Coronary artery (tissue), 2 donors: ENCODE measurements at regions not wholly inside any gene's neighbourhood (a gene's known extent, or its start where the extent isn't known, plus 50 kb on each side); places are given as distances from the start of the nearest gene placed in this dataset.
"Not testable (repeated sequence)": the region's sequence is repeated elsewhere in the genome, so short reads cannot be mapped to it uniquely, and the experiment has no call there.

ENCODE experiments used
- DNase-seq: peaks from one replicate; pipeline ENCODE4 v3.0.0-alpha.2; 2017; ENCODE audit warnings: low spot score
- H3K27ac ChIP-seq, 2 donors: fragments of 200-600 bp; sonication (generic); one replicate each; pipeline ENCODE4 v1.5.1; 2016 to 2019
- H3K4me3 ChIP-seq: fragments of 200-600 bp; sonication (generic); 2 replicates; pipeline ENCODE4 v1.5.1; 2016; ENCODE audit warnings: mild to moderate bottlenecking, moderate library complexity
- TF ChIP-seq, protein P1 (sequence below): fragments of 200-600 bp; sonication (generic); IDR thresholded peaks from one replicate; pipeline ENCODE4 v1.5.1; 2019; ENCODE audit warnings: antibody characterized with exemption

DNA sequence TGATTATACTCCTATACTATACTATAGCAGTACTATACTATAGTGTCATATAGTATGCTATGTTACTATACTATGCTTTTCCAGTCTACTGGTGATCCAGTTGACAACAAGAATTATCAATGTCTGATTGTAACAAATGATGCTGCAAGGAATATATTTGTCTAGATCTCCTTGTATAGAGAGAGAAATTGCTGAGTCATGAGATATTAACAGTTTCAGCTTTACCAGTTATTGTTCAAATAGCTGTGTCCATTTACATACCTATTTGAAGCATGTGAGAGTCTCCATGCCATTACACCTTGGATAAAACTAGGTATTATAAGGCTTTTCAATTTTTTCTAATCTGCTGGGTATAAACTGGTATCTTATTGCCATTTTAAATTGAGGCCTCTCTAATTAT lies 136.4 kb upstream of the SKOR2 start:
- DNase-seq: no peak
- no peak overlapping the region for H3K4me3 ChIP-seq
- TF ChIP-seq, protein P1, sequence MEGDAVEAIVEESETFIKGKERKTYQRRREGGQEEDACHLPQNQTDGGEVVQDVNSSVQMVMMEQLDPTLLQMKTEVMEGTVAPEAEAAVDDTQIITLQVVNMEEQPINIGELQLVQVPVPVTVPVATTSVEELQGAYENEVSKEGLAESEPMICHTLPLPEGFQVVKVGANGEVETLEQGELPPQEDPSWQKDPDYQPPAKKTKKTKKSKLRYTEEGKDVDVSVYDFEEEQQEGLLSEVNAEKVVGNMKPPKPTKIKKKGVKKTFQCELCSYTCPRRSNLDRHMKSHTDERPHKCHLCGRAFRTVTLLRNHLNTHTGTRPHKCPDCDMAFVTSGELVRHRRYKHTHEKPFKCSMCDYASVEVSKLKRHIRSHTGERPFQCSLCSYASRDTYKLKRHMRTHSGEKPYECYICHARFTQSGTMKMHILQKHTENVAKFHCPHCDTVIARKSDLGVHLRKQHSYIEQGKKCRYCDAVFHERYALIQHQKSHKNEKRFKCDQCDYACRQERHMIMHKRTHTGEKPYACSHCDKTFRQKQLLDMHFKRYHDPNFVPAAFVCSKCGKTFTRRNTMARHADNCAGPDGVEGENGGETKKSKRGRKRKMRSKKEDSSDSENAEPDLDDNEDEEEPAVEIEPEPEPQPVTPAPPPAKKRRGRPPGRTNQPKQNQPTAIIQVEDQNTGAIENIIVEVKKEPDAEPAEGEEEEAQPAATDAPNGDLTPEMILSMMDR: no peak
- no peak overlapping the region for H3K27ac ChIP-seq

GRCh38 chr18:47383729-47384128 lies 132.3 kb upstream of the SKOR2 start:
- Histone ChIP-seq H3K4me3 (no peak overlapping the region), H3K27ac (no peak overlapping the region)
- no peak for DNase-seq
- TF ChIP-seq, protein P1: no peak

DNA sequence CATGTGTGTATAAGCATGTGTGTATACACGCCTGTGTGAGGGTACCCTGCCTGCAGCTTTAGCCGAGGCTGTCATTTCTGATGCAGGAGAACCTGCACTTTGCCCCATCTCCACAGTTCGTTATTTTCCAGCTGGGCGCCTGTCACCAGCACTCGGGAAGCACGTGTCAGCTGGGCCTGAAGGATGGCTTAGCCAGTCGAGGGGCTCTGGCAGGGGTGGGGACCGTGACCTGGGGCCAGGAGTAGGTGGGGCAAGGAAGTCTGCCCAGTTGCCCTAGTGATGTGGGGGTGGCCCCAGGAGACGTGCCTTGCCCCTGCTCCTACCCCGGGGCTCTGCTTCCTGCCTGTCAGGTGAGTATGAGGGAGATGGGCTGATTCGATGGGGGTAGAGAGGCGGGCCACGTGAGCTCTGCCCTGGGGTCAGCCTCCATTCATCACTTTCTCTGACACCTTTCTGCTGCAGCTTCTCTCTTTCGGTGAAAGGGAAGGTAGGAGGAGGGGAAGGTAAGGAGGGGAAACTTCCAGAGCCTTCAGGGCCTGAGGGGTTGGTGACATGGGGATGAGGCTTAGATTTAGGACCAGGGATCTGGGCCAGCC lies 130.6 kb upstream of the SKOR2 start:
- Histone ChIP-seq H3K4me3 (no peak overlapping the region), H3K27ac (no peak overlapping the region)
- no peak for DNase-seq
- TF ChIP-seq, protein P1: no peak

- Histone ChIP-seq H3K4me3 (no peak overlapping the region), H3K27ac (no peak overlapping the region)
- TF ChIP-seq, protein P1: no peak
- no peak for DNase-seq
Observed at GRCh38 chr18:47380153-47380552, 128.7 kb upstream of the SKOR2 start.

- Histone ChIP-seq H3K4me3 (no peak overlapping the region), H3K27ac (no peak overlapping the region)
- TF ChIP-seq, protein P1: no peak
- no peak for DNase-seq
Observed at GRCh38 chr18:47373465-47373864, 122.0 kb upstream of the SKOR2 start.

DNA sequence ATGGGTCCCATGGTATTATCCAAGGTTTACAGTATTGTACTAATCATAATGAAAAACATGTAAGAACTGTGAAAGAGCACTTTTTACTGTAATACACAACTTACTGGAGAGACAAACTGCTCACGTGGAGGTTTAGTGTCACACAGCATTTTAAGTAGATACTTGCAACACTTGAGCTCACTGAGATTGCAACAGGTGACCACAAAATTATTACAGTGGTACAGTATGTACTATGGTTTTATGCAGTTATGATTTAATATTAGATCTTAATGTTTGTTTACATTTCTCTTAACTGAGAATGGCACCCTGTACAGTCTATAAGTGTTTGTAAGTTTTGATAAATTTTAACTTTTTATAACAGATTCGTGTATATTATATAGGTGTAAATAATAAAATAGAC lies 118.6 kb upstream of the SKOR2 start:
- Histone ChIP-seq H3K27ac (no peak overlapping the region), H3K4me3 (no peak overlapping the region)
- no peak for DNase-seq
- TF ChIP-seq, protein P1: no peak

DNA sequence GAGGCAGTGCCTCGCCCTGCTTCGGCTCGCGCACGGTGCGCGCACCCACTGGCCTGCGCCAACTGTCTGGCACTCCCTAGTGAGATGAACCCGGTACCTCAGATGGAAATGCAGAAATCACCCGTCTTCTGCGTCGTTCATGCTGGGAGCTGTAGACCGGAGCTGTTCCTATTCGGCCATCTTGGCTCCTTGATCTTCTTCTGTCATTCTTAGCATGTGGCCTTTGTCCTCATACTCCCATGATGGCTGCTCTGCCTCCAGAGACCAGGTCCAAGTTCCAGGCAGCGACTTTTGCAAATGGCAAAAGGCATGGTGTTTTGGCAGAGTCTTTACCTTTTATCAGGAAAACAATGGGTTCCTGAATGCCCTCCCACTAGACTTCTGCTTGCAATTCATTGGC lies 102.6 kb upstream of the SKOR2 start:
- not testable (repeated sequence) for H3K27ac ChIP-seq, H3K4me3 ChIP-seq, DNase-seq

GRCh38 chr18:47346016-47346415 lies 94.6 kb upstream of the SKOR2 start:
- TF ChIP-seq, protein P1: no peak
- Histone ChIP-seq H3K27ac (no peak overlapping the region), H3K4me3 (no peak overlapping the region)
- DNase-seq: no peak
